Smooth muscle cell (in vitro differentiated cells): ENCODE measurements at regions not wholly inside any gene's neighbourhood (a gene's known extent, or its start where the extent isn't known, plus 50 kb on each side); places are given as distances from the start of the nearest gene placed in this dataset.

Experiments
- DNase-seq: peaks from one replicate; lab custom pipeline; 2025; ENCODE audit not compliant: unreplicated experiment; lab: John Stamatoyannopoulos, UW
- H2AFZ ChIP-seq: fragments of 200-600 bp; sonication (generic); 2 replicates; pipeline ENCODE4 v1.6.0; 2016; ENCODE audit warnings: antibody characterized with exemption, low read depth, mild to moderate bottlenecking
- H3F3A ChIP-seq: fragments of 200-600 bp; sonication (generic); 2 replicates; pipeline ENCODE4 v1.6.0; 2017; ENCODE audit warnings: antibody characterized with exemption, low read depth
- H3K27ac ChIP-seq: fragments of 200-600 bp; sonication (generic); 2 replicates; pipeline ENCODE4 v1.5.1; 2016; ENCODE audit warnings: low read depth, mild to moderate bottlenecking
- H3K27me3 ChIP-seq: fragments of 200-600 bp; sonication (generic); 2 replicates; pipeline ENCODE4 v1.6.1; 2016; ENCODE audit warnings: low read depth, mild to moderate bottlenecking
- H3K36me3 ChIP-seq: fragments of 200-600 bp; sonication (generic); 2 replicates; pipeline ENCODE4 v1.5.1; 2016; ENCODE audit warnings: low read depth
- H3K4me1 ChIP-seq: fragments of 200-600 bp; sonication (generic); 2 replicates; pipeline ENCODE4 v1.5.1; 2016; ENCODE audit warnings: low read depth
- H3K4me2 ChIP-seq: fragments of 200-600 bp; sonication (generic); 2 replicates; pipeline ENCODE4 v1.6.0; 2016; ENCODE audit warnings: mild to moderate bottlenecking
- H3K4me3 ChIP-seq: fragments of 200-600 bp; sonication (generic); 2 replicates; pipeline ENCODE4 v1.5.1; 2016; ENCODE audit warnings: mild to moderate bottlenecking
- H3K79me2 ChIP-seq: fragments of 200-600 bp; sonication (generic); 2 replicates; pipeline ENCODE4 v1.6.0; 2016; ENCODE audit warnings: low read depth, mild to moderate bottlenecking
- H3K9ac ChIP-seq: fragments of 200-600 bp; sonication (generic); 2 replicates; pipeline ENCODE4 v1.6.0; 2016; ENCODE audit warnings: low read depth
- H3K9me3 ChIP-seq: fragments of 200-600 bp; sonication (generic); replicated peaks from 2 replicates; pipeline ENCODE4 v1.5.1; 2016; ENCODE audit warnings: low read depth
- H4K20me1 ChIP-seq: fragments of 200-600 bp; sonication (generic); 2 replicates; pipeline ENCODE4 v1.6.0; 2016; ENCODE audit warnings: low read depth
- WGBS: methylation state at CpG from one replicate; pipeline ENCODE4 v1.1.7; 2016; ENCODE audit warnings: low lambda C conversion rate; 5-methylcytosine and 5-hydroxymethylcytosine counted together
- TF ChIP-seq, protein P1 (sequence below): fragments of 200-600 bp; sonication (generic); IDR thresholded peaks from 2 replicates; pipeline ENCODE4 v1.5.1; 2017; ENCODE audit warnings: borderline replicate concordance, mild to moderate bottlenecking, antibody characterized with exemption; ENCODE audit not compliant: insufficient read depth, poor library complexity, severe bottlenecking

DNA sequence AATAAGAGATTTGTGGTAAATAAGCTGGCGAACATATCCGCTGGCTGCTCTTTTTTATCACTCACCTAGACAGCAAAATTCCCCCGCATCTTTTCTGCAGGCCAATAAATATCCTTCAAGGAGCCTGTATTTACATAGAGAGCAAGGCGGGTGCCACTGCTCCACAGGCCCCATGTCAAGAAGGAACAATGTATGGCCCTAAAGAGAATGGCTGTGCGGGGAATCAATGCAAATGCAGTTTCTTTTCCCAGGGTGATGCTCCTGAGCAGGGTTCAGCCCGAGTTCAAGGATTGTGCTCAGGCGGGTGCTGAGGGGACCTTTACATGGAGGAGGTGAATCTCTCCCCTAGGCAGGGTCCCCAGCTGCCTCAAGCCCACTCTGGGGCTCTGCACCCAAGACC is 494.2 kb upstream of the ZMIZ1 start:
- no peak overlapping the region for H3K27ac ChIP-seq
- TF ChIP-seq, protein P1, sequence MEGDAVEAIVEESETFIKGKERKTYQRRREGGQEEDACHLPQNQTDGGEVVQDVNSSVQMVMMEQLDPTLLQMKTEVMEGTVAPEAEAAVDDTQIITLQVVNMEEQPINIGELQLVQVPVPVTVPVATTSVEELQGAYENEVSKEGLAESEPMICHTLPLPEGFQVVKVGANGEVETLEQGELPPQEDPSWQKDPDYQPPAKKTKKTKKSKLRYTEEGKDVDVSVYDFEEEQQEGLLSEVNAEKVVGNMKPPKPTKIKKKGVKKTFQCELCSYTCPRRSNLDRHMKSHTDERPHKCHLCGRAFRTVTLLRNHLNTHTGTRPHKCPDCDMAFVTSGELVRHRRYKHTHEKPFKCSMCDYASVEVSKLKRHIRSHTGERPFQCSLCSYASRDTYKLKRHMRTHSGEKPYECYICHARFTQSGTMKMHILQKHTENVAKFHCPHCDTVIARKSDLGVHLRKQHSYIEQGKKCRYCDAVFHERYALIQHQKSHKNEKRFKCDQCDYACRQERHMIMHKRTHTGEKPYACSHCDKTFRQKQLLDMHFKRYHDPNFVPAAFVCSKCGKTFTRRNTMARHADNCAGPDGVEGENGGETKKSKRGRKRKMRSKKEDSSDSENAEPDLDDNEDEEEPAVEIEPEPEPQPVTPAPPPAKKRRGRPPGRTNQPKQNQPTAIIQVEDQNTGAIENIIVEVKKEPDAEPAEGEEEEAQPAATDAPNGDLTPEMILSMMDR: no peak
- WGBS: 92% methylated on average over 7 of the region's 7 CpGs
- H4K20me1 ChIP-seq: no peaks in the 10 kb centered on the region
- H3K4me3 ChIP-seq: no peak overlapping the region
- no peak overlapping the region for H3K4me2 ChIP-seq
- H3F3A ChIP-seq: no peaks in the 10 kb centered on the region
- no peak overlapping the region for H2AFZ ChIP-seq
- no peaks in the 10 kb centered on the region for H3K79me2 ChIP-seq
- H3K27me3 ChIP-seq: no peaks in the 10 kb centered on the region
- DNase-seq: no peak
- no peaks in the 10 kb centered on the region for H3K4me1 ChIP-seq
- no peaks in the 10 kb centered on the region for H3K36me3 ChIP-seq
- H3K9me3 ChIP-seq: no peaks in the 10 kb centered on the region
- H3K9ac ChIP-seq: no peak overlapping the region

DNA sequence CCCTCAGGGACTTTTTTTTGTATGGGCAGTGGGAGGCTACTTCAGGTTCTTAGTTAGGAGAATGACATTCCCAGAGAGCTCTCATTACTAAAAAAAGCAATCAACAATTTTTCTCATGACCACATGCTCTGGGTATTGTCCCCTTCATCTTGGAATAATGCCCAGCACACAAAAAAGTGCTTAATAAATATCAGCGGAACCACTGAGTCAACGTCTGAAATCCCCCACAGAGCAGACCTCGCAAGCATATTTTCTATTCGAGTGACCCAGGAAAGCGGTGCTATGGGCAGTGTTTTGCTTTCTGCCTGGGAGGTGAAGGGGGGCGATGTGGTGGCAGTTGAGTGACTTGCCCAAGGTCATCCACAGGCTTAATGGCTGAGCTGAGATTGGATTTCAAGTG is 493.4 kb upstream of the ZMIZ1 start:
- Histone ChIP-seq H3K79me2 (no peaks in the 10 kb centered on the region), H3K36me3 (no peaks in the 10 kb centered on the region), H3K4me2 (no peak overlapping the region), H3F3A (no peaks in the 10 kb centered on the region), H3K9me3 (no peaks in the 10 kb centered on the region), H3K27ac (no peak overlapping the region), H3K27me3 (no peaks in the 10 kb centered on the region), H4K20me1 (no peaks in the 10 kb centered on the region), H3K4me3 (no peak overlapping the region), H3K4me1 (peaks cover 7% of the 10 kb centered on the region), H2AFZ (no peak overlapping the region), H3K9ac (no peak overlapping the region)
- TF ChIP-seq, protein P1: no peak
- WGBS: 44% methylated on average over 6 of the region's 6 CpGs
- DNase-seq: no peak

DNA sequence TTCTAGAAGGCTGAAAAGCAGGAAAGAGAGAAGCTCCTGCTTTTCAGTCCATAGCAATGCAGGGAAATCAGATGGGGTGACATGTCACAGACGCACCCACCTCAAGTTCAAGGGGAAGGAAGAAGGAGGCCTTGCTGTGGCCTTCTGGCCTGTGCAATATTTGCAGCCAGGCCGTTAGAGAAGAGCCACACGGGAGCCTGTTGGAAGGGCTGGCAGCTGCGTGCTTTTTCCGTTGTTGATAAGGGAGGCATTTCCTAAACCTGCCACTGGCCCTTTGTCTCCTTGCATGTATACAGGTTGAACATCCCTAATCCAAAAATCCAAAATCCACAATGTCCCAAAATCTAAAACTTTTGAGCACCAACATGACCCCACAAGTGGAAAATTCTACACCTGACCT is 492.5 kb upstream of the ZMIZ1 start:
- no peaks in the 10 kb centered on the region for H3K36me3 ChIP-seq
- no peak overlapping the region for H3K9ac ChIP-seq
- H3K4me2 ChIP-seq: no peak overlapping the region
- no peak overlapping the region for H3K27ac ChIP-seq
- no peaks in the 10 kb centered on the region for H3K79me2 ChIP-seq
- no peak for DNase-seq
- H3K4me1 ChIP-seq: peaks cover 7% of the 10 kb centered on the region
- H4K20me1 ChIP-seq: no peaks in the 10 kb centered on the region
- H3F3A ChIP-seq: no peaks in the 10 kb centered on the region
- TF ChIP-seq, protein P1: no peak
- no peak overlapping the region for H3K4me3 ChIP-seq
- H2AFZ ChIP-seq: no peak overlapping the region
- H3K27me3 ChIP-seq: no peaks in the 10 kb centered on the region
- no peaks in the 10 kb centered on the region for H3K9me3 ChIP-seq
- 57% methylated on average over 5 of the region's 5 CpGs for WGBS

DNA sequence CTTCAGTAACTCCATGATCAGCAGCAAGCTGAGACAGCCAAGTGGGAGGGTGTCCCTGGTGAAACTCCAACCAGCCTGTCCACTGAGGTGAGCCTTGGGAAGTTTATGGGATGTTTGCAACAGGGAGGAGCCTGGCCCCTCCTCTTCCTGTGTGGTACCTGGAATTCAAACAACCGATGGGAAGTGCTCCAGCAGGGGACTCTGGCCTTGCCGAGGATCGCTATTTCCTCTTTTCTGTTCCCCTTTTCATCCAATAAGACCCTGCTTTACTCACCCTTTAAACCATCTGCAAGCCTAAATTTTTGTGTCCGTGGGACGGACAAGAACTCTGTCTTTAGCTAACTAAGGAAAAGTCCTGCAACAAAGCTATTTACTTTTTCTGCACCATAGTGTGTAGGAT is 491.1 kb upstream of the ZMIZ1 start:
- H2AFZ ChIP-seq: no peak overlapping the region
- no peaks in the 10 kb centered on the region for H3K27me3 ChIP-seq

More for the DNA sequence above, 491.1 kb upstream of the ZMIZ1 start:
- H3K4me2 ChIP-seq: no peak overlapping the region
- H3K4me3 ChIP-seq: no peak overlapping the region
- H3K27ac ChIP-seq: no peak overlapping the region
- H3K9me3 ChIP-seq: no peaks in the 10 kb centered on the region
- TF ChIP-seq, protein P1: no peak
- DNase-seq: no peak
- no peaks in the 10 kb centered on the region for H3K79me2 ChIP-seq
- no peaks in the 10 kb centered on the region for H4K20me1 ChIP-seq
- no peak overlapping the region for H3K9ac ChIP-seq
- peaks cover 7% of the 10 kb centered on the region for H3K4me1 ChIP-seq
- H3F3A ChIP-seq: no peaks in the 10 kb centered on the region
- WGBS: 88% methylated on average over 5 of the region's 5 CpGs
- no peaks in the 10 kb centered on the region for H3K36me3 ChIP-seq
